ENCODE measurements at regions not wholly inside any gene's neighbourhood (a gene's known extent, or its start where the extent isn't known, plus 50 kb on each side); places are given as distances from the start of the nearest gene placed in this dataset.
"Not testable (repeated sequence)": the region's sequence is repeated elsewhere in the genome, so short reads cannot be mapped to it uniquely, and the experiment has no call there.

- DNase-seq: no peak
Observed at GRCh38 chr2:36035137-36035536, 320.4 kb upstream of the CRIM1 start.

- DNase-seq: no peak
Observed at GRCh38 chr2:36032046-36032445, 323.5 kb upstream of the CRIM1 start.

- no peak for DNase-seq
Observed at GRCh38 chr2:36031471-36031870, 324.1 kb upstream of the CRIM1 start.

GRCh38 chr2:36027616-36028015 lies 328.0 kb upstream of the CRIM1 start:
- DNase-seq: peak; percentile 53

- no peak for DNase-seq
Observed at GRCh38 chr2:36013064-36013463, 342.5 kb upstream of the CRIM1 start.

- DNase-seq: peak; percentile 53
Observed at GRCh38 chr2:36006444-36006843, 349.1 kb upstream of the CRIM1 start.

- no peak for DNase-seq
Observed at GRCh38 chr2:36002941-36003340, 352.6 kb upstream of the CRIM1 start.

GRCh38 chr2:35997488-35997887 lies 358.1 kb upstream of the CRIM1 start:
- DNase-seq: no peak

GRCh38 chr2:35989503-35989902 lies 366.1 kb upstream of the CRIM1 start:
- DNase-seq: no peak

- no peak for DNase-seq
Observed at GRCh38 chr2:35989040-35989439, 366.5 kb upstream of the CRIM1 start.

GRCh38 chr2:35986871-35987270 lies 368.7 kb upstream of the CRIM1 start:
- DNase-seq: no peak

GRCh38 chr2:35978218-35978617 lies 377.4 kb upstream of the CRIM1 start:
- no peak for DNase-seq

GRCh38 chr2:35976611-35977010 lies 379.0 kb upstream of the CRIM1 start:
- DNase-seq: no peak

- no peak for DNase-seq
Observed at GRCh38 chr2:35973737-35974132, 381.8 kb upstream of the CRIM1 start.

- DNase-seq: peak; percentile 60
Observed at GRCh38 chr2:35973132-35973736, 382.3 kb upstream of the CRIM1 start.

GRCh38 chr2:35963824-35964223 lies 391.8 kb upstream of the CRIM1 start:
- DNase-seq: no peak

GRCh38 chr2:35963357-35963756 lies 392.2 kb upstream of the CRIM1 start:
- DNase-seq: no peak

GRCh38 chr2:35962585-35963146 lies 392.9 kb upstream of the CRIM1 start:
- DNase-seq: no peak

- DNase-seq: no peak
Observed at GRCh38 chr2:35960596-35960995, 395.0 kb upstream of the CRIM1 start.

- DNase-seq: not testable (repeated sequence)
Observed at GRCh38 chr2:35957053-35957452, 398.5 kb upstream of the CRIM1 start.

- no peak for DNase-seq
Observed at GRCh38 chr2:35946478-35946877, 409.1 kb upstream of the CRIM1 start.

- no peak for DNase-seq
Observed at GRCh38 chr2:35938838-35939237, 416.7 kb upstream of the CRIM1 start.

GRCh38 chr2:35933031-35933430 lies 422.5 kb upstream of the CRIM1 start:
- DNase-seq: no peak

GRCh38 chr2:35932276-35932963 lies 423.2 kb upstream of the CRIM1 start:
- no peak for DNase-seq

- no peak for DNase-seq
Observed at GRCh38 chr2:35931626-35932025, 424.0 kb upstream of the CRIM1 start.
